ENCODE measurements at regions not wholly inside any gene's neighbourhood (a gene's known extent, or its start where the extent isn't known, plus 50 kb on each side); places are given as distances from the start of the nearest gene placed in this dataset.

GRCh38 chr1:38275960-38276359, 229.4 kb upstream of the POU3F1 start:
- DNase-seq, result no peak

GRCh38 chr1:38274974-38275373, 228.4 kb upstream of the POU3F1 start:
- no peak for DNase-seq

GRCh38 chr1:38273196-38273804, 226.7 kb upstream of the POU3F1 start:
- no peak for DNase-seq

GRCh38 chr1:38272515-38272914, 225.9 kb upstream of the POU3F1 start:
- DNase-seq, result no peak

GRCh38 chr1:38270849-38271633, 224.4 kb upstream of the POU3F1 start:
- DNase-seq, result no peak

- no peak for DNase-seq
Measured at GRCh38 chr1:38269923-38270848, 223.6 kb upstream of the POU3F1 start.

- DNase-seq, result no peak
Measured at GRCh38 chr1:38268226-38268625, 221.6 kb upstream of the POU3F1 start.

GRCh38 chr1:38267037-38268036, 220.7 kb upstream of the POU3F1 start:
- no peak for DNase-seq

GRCh38 chr1:38266197-38266520, 219.6 kb upstream of the POU3F1 start:
- DNase-seq, result no peak

GRCh38 chr1:38265293-38266196, 219.0 kb upstream of the POU3F1 start:
- no peak for DNase-seq

GRCh38 chr1:38263438-38263837, 216.8 kb upstream of the POU3F1 start:
- no peak for DNase-seq

GRCh38 chr1:38261574-38261973, 215.0 kb upstream of the POU3F1 start:
- DNase-seq, result no peak

GRCh38 chr1:38258085-38258627, 211.6 kb upstream of the POU3F1 start:
- DNase-seq, result peak; percentile 9

GRCh38 chr1:38257374-38257773, 210.8 kb upstream of the POU3F1 start:
- no peak for DNase-seq

GRCh38 chr1:38256072-38256471, 209.5 kb upstream of the POU3F1 start:
- no peak for DNase-seq

GRCh38 chr1:38253314-38253713, 206.7 kb upstream of the POU3F1 start:
- DNase-seq, result no peak

- no peak for DNase-seq
Measured at GRCh38 chr1:38250356-38250755, 203.8 kb upstream of the POU3F1 start.

GRCh38 chr1:38249001-38249400, 202.4 kb upstream of the POU3F1 start:
- DNase-seq, result no peak

- peak; percentile 35 for DNase-seq
Measured at GRCh38 chr1:38246955-38247952, 200.7 kb upstream of the POU3F1 start.

All from NCI-H774 (cell line).